CD4-positive, alpha-beta T cell treated with Interleukin-6 for 4 hours (primary cell): ENCODE measurements at regions not wholly inside any gene's neighbourhood (a gene's known extent, or its start where the extent isn't known, plus 50 kb on each side); places are given as distances from the start of the nearest gene placed in this dataset.

Experiments
- DNase-seq: peaks from one replicate; pipeline ENCODE4 v3.0.0-alpha.2; 2020; ENCODE audit warnings: mixed read lengths

- no peak for DNase-seq
Measured at GRCh38 chr6:167710363-167710920, 116.3 kb upstream of the AFDN start.

- DNase-seq: no peak
Measured at GRCh38 chr6:167711211-167711610, 115.5 kb upstream of the AFDN start.

- no peak for DNase-seq
Measured at GRCh38 chr6:167711768-167712730, 114.7 kb upstream of the AFDN start.

DNA sequence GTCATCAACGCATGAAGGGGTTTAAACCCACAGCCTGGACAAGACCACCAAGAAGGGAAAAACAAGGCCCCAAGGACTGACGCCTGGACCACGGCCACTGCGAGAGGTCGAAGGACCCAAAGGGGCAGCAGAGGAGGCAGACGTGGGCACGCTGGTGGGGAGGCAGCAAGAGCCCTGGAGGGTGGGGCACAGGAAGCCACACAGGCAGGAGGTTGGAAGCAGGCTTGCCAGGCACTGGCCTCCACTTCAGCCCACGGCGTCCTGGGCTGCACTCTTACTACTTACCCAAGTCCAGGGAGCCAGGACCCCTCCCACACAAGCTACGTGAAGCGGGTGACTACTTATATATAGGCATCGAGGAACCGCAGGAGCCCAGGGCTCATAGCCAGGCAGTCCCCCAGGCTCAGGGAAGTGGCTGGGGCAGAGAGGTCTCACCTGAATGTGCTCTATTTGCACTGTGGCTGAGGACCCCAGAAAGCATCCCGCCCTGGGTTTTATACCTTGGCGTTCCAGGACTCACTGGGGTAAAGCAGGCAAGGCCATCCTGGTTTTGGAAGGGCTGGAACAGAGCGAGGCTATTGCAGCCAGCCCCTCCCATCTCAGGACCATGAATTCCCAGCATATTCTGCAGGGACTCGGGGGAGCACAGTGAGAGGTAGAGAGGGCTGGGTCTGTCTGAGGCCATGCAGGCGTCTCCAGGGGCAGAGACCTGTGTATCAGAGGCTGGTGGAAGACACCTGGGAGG is 113.8 kb upstream of the AFDN start:
- DNase-seq: no peak

- DNase-seq: no peak
Measured at GRCh38 chr6:167714152-167714551, 112.6 kb upstream of the AFDN start.

- no peak for DNase-seq
Measured at GRCh38 chr6:167717455-167717854, 109.3 kb upstream of the AFDN start.

DNA sequence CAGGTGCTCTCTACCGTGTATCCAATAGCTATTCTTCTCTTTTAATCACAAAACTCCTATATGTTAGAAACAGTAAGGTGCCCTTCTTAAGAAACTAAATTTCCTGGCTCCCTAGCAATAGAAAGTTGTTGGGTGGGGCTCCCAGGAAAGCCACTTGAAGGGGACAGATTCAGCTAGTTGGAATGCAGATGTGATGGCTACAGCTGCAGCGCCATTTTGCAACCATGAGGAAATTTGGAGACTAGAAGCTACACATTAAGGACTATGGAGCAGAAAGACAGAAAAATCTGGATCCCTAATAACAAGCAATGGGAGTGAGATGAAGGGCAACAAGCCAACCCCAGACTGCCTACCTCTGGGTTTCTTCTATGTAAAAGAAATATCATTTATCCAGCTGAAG is 108.8 kb upstream of the AFDN start:
- no peak for DNase-seq

- DNase-seq: no peak
Measured at GRCh38 chr6:167719920-167720319, 106.8 kb upstream of the AFDN start.

DNA sequence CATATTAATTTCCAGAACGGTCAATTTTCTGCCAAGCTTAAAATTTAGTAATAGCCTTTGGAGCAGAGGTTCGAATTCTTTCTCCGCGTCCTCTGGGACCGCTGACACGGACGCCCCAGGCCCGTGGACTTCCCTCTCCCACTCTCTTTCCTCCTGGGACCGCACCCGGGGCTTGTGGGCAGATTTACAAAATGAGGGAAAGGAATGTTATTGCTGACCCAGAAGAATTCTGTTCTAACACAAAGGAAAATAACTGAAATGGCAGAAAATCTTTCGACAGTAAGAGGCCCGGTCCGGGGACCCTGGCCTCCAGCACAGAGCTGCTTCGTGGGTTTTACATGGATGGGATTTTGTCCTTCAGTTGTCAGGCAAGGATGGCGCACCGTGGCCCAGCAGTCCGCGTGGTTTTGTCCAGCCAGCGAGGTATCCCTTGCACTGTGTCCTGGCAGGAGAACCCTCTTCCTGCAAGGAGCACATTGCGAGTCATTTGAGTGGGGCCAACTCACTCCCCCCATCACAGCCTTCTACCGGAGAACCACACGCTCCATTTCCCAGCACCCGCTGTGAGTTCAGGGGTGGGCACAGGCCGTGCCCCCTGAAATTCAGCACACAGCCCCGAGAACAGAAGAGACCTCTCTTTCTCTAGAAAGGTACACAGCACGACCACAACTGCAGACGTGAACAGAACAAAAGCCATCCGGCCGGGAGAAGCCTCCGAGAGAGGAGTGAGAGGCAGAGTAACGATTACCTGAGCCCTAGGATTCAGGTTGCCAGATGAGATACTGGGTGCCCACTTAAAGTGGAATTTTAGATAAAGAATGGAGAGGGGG is 106.0 kb upstream of the AFDN start:
- no peak for DNase-seq

DNA sequence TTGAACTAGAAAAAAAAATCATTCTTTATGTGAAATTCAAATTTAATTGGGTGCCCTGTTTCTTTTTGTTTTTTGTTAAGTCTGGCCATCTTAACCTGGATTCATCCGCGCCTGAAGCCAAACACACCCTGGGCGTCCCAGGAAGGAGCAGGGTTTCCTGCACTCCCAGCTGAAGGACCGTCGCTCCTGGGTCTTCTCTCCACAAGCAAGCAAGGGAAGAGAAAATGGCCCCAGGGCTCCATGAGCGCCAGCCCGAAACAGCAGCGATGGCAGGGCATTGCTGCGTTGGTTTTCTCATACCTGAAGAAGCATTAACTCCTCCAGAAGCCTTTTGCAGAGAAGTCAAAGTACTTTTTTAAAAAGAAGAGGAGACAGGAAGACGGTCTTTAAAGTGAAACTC is 105.4 kb upstream of the AFDN start:
- DNase-seq: no peak

DNA sequence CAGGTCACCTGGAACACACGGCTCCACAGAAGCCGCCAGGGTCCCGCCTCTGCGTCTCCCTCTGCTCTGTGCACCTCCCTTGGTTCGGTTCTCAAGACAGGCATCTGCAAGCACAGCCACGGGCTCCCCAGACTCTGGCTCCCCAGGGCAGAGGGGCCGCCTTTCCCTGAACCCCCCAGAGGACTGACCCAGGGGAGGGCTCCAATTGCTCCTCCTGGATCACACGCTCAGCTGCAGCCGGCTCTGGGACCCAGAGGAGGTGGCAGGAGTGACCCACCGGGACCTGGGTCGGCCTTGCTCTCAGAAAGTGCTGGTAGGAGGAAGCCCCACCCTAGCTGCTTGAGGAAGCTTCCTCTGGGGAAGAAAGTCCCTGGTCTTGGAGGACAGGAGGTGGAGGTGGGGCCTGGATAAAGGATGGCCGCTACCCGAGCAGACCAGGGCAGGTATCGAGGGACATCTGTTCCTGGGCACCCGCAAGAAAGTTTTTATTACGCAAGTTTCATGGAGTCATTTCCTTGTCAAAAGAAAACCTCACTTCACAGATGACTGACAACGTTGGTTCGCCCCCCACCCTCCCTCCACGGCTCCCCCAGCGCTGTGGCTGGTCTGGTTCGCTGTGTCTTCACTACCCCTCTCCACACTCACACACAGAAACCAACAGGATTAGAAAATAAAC is 103.9 kb upstream of the AFDN start:
- no peak for DNase-seq

- DNase-seq: no peak
Measured at GRCh38 chr6:167726043-167726621, 100.6 kb upstream of the AFDN start.

DNA sequence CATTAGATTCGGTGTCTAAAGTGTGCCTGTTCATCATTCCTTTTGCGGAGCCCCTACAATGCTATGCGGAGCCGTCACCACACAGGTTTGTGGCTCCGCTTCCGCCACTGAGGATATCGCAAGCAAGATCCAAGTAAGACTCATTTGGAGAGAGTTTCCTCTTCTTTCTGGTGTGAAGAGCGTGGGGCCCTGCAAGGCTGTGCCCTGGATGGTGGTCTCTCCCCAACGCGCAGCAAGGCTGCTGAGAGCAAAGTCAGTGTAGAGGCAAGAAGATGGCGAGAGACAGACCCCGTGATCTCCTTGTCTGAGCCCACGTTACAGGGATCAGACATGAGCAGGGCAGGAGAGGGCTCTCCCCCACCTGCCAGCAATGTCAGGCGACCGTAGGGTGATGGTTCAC is 96.3 kb upstream of the AFDN start:
- no peak for DNase-seq

DNA sequence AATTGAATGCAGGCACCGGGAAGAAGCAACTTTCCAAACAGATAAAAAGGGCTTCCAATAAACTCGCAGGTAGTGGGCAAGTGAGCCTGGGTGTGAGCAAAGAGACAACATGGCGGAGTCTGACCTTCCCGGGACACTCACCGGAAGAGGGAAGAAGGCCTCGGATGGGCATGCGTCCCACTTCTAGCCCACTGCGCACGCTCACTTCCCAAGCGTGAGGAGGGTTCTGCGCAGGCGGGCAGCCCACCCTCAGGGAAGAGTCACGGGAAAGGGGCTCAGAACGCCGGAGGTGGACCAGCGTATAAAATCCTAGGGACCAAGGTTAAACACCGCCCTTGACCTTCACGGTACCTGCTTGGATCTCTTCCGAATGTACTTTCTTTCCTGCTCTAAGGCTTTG is 95.5 kb upstream of the AFDN start:
- no peak for DNase-seq

DNA sequence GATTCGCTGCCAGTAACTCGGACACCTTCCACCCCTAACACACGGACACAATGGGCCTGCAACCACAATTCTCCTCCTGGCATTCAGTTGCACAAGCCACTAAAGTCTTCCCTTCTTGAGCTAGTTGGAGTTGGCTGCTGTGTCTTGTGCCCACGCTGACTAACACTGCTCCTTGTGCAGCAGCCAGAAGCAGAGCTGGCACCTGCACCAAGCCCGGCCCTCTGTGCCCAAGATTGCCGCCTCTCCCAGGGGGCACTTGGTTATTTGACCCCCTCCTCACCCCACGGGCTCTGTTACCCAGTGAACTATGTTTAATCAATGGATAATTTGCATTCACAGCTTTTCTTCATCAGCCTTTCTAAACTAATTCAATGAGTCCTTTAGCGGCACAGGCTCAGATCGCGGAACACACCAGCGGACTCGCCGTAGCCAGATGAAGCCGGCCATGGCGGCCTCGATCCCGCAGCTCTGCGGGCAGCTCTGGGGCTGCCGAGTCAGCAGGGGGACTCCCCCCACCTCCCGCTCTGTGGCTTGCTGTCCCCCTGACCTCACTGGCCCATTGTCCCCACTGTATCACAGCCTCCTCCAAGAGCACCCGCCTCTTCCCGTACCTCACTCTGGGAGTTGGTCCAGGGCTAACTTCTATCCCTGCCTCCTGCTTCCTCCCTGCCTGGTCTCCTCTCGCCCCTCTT is 94.8 kb upstream of the AFDN start:
- no peak for DNase-seq

- no peak for DNase-seq
Measured at GRCh38 chr6:167733740-167734661, 92.7 kb upstream of the AFDN start.

DNA sequence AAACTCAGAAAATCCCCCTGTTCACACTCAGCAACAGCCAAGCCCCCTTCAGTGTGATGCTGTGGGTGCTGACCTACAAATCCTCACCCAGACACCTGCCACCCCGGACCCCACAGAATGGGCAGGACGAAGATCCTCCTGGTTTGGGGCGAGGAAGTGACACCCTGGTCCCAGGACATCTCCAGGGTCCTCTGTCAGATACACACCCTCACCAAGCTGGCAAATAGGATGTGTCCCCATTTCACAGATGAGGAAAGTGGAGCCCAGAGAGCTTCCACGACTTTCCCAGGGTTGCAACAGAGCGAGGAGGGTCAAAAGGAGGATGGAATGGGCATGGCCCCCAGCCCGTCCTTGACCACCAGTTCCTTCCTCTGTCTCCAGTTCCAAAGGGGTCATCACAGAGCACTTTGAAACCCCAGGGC is 92.0 kb upstream of the AFDN start:
- DNase-seq: no peak

GRCh38 chr6:167735084-167735950 is 91.4 kb upstream of the AFDN start:
- no peak for DNase-seq

- DNase-seq: no peak
Measured at GRCh38 chr6:167735951-167736288, 90.8 kb upstream of the AFDN start.
